ENCODE measurements at regions not wholly inside any gene's neighbourhood (a gene's known extent, or its start where the extent isn't known, plus 50 kb on each side); places are given as distances from the start of the nearest gene placed in this dataset.

DNA sequence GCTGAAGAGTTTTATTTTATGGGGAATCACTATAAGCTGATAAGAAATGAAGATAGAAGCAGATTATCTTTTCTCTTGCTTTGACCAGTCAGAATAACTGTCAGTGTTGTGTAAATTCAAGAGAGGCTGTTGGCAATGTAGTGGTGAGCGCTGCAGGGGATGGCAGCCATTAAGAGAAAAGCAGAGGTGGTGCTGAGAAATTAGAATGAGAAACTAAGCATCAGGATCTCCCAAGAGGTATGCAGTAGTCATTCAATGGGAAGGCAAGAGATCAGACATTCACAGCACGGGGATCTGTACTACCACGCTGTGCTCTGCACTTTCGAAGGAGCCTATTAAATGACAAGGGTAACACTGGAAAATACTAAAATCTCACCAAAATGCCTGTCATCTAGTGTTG, 768.5 kb upstream of the ACO1 start:
- ChIA-PET CTCF (no interaction called here), POLR2A (no interaction called here)

- CTCF ChIA-PET = no interaction called here
- POLR2A ChIA-PET = no interaction called here
Observed at GRCh38 chr9:31623511-31623910, 760.9 kb upstream of the ACO1 start.

DNA sequence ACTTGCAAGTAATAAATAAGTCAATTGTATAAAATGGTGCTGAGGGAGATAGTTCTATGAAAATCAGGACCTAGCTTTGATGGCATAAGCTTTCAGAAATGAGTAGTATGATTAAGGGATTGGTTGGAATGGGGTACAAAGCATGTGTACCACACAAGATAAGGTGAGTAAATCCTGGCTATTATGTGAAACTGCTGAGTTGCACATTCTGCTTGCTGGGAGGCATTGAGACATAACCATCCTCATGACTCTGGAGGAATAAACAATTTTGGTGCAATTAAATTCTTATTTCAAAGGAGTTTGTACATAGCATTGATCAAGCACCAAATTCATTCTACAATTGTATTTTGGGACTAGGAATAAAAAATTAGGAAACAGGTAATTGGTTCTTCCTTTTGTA, 755.2 kb upstream of the ACO1 start:
- ChIA-PET CTCF (no interaction called here), POLR2A (no interaction called here)

DNA sequence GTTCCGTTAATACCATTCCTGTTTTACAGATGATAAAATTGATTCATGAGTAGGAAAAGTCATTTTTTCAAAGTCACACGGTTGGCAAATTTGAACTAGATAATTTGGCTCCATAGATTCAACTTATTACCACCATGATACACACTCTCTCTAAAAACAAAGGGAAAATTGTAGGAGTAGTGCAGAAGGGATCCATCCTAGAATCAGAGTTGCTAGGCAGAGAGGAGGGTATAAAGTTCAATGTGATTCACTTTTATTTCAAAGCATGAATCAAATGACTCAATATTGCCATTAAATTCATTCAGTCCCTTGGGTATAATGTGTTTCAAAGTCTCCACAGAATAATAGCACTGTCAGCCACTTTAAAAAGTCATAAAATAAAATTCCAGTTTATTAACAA, 747.2 kb upstream of the ACO1 start:
- ChIA-PET CTCF (no interaction called here), POLR2A (no interaction called here)

GRCh38 chr9:31637861-31638260, 746.6 kb upstream of the ACO1 start:
- ChIA-PET POLR2A (no interaction called here), CTCF (no interaction called here)

DNA sequence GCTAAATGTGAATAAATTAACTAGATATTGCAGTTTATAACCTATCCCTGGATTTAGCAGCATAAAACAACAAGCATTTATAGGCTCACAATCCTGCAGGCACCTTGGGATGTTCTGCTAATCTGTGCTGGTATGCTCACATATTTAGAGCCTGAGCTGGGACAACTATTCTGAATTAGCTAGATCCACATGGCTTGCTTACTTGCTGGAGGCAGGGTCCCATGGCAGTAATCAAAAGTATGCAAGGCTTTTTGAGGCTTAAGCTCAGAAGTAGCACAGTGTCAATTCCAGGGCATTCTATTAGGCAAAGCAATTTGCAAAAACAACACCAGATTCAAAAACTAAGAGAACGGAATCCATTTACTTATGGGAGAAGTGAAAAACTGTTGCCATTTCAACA, 745.0 kb upstream of the ACO1 start:
- POLR2A ChIA-PET = no interaction called here
- CTCF ChIA-PET = no interaction called here

GRCh38 chr9:31669311-31669710, 715.1 kb upstream of the ACO1 start:
- ChIA-PET CTCF (interaction anchor here (0.5 kb wide), 1 partner anchor 1148 kb away, joined by 3 read pairs; no protein-coding TSS in a partner anchor), POLR2A (no interaction called here)

DNA sequence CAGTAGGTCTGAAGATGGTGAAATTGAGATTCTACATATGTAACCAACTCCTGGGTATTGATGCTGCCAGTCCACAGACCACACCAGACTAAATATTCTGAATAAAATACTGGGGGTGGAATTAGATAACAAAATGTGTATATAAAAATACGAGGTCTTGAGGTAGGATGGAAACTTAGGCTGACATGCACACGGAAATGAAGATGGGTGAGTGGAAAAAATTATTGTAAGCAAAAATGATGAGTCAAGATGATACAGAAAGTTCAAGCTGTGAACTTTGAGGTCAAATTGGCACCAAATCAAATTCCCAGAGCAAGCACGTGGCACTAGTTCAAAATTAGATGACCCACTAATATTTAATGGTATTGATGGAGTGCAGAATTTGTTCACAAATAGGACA, 713.4 kb upstream of the ACO1 start:
- ChIA-PET POLR2A (no interaction called here), CTCF (no interaction called here)

GRCh38 chr9:31674264-31674663, 710.2 kb upstream of the ACO1 start:
- CTCF ChIA-PET = no interaction called here
- POLR2A ChIA-PET = no interaction called here

DNA sequence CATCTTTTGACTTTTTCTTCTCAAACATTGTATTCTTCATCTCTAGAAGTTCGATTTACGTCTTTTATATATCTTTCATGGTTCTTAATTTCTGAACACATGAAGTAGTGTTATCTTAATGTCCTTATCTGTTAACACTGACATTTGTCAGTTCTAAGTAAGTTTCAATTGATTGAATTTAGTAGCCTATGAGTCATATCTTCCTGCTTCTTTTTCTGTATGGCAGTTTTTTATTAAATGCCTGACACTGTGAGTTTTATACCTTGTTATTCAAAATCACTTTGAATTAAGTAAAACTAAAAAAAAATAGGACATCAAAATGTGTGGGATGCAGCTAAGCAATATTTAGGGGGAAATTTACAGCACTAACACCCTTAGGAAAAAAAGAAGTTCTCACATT, 707.0 kb upstream of the ACO1 start:
- ChIA-PET POLR2A (no interaction called here), CTCF (no interaction called here)

- ChIA-PET CTCF (no interaction called here), POLR2A (no interaction called here)
Observed at GRCh38 chr9:31677877-31678276, 706.6 kb upstream of the ACO1 start.

DNA sequence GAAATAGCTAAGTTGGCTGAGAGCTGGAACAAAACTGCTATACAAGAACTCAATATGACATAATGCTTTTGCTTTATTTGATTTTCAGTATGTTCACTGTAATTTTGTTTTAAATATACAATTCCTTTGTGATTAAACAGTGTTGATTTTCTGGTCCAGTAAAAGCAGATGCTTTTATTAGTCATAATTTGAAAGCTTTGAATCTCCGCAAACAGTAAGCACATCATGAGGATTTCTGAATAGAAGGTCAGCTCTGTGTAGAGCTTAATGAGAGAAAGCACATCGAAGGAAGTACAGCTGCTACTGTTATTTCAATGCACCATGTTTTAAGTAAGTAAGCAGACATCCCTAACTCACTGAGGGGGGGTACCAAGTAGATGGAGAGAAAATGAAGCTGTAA, 701.3 kb upstream of the ACO1 start:
- ChIA-PET CTCF (no interaction called here), POLR2A (interaction anchor here (0.7 kb wide), 1 partner anchor 71 kb away, joined by 3 read pairs; no protein-coding TSS in a partner anchor)

DNA sequence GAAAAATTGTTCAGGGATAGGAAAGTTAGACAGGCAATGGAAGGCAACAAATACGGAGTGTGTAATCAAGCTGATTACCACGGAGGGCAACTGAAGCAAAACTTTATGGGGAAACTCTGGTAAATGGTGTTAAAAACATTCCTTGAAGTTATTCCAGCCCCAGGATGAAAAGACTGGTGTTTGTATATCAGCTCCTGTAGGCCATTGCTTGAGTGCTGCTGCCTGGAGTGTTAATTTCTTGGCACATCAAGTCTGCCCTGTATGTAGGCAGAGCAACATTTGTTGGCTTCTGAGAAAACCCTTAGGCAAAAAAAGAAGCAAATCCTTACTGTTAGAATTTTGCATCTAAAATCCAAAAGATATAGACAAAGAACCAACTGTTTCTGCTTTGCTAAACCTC, 686.5 kb upstream of the ACO1 start:
- ChIA-PET POLR2A (no interaction called here), CTCF (no interaction called here)

DNA sequence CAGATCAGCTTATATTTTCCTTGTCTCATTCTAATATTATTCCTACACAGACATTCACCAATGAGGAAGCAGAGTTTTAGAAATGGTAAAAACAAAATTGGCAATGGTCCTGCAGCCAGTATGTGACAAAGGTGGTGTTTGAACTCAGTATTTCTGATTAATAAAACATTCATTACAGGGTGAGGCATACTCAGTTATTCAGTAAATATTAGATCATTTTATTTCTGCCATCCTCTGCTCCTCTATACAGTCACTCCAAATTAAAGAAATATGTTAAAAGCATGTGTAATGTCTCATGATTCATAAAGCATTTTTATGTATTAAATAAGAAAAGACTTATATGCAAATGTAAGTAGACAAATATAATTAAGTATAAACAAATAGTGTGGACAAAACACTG, 684.6 kb upstream of the ACO1 start:
- CTCF ChIA-PET = no interaction called here
- POLR2A ChIA-PET = no interaction called here

GRCh38 chr9:31700252-31701045, 684.0 kb upstream of the ACO1 start:
- CTCF ChIA-PET = no interaction called here
- POLR2A ChIA-PET = no interaction called here

DNA sequence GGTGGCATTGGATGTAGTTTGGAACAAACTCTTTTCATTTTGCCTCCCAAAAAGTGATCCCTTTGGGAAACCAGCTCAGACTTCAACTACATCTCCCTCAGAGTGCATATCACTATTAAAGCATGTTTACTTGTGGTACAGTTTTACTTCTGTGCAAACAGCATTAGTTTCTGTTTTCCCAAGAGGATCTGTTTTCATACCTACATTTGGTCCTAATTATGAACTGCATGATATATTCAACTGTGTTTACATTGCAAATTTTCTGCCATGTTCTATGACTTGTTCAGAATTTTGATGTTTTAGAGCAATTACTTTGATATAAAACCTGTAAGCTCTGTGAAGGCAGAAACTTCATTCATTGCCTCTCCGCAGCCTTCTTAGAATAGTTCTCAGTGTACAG, 681.5 kb upstream of the ACO1 start:
- CTCF ChIA-PET = no interaction called here
- POLR2A ChIA-PET = no interaction called here

- CTCF ChIA-PET = no interaction called here
Observed at GRCh38 chr9:31715250-31715649, 669.2 kb upstream of the ACO1 start.

DNA sequence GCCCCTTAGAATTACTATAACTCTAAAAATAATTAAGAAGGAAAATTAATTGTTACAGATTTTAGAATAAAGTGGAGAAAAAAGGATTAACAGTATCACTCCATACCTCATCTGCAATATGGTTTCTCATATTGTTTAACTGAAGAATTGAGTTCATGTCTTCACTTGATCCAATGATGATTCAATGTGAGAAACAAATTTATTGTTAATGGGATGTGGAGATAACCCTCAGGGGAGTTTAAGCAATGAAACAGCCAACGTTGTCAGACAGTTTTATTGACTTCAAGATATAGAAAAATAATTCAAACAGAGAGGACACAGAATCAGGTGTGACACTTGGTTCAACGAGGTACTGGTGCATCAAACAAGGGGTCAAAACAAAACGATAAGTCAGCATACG, 665.2 kb upstream of the ACO1 start:
- ChIA-PET POLR2A (no interaction called here), CTCF (no interaction called here)

More at GRCh38 chr9:31715250-31715649, 669.2 kb upstream of the ACO1 start:
- POLR2A ChIA-PET = no interaction called here

GRCh38 chr9:31730398-31730797, 654.0 kb upstream of the ACO1 start:
- ChIA-PET CTCF (no interaction called here), POLR2A (no interaction called here)

DNA sequence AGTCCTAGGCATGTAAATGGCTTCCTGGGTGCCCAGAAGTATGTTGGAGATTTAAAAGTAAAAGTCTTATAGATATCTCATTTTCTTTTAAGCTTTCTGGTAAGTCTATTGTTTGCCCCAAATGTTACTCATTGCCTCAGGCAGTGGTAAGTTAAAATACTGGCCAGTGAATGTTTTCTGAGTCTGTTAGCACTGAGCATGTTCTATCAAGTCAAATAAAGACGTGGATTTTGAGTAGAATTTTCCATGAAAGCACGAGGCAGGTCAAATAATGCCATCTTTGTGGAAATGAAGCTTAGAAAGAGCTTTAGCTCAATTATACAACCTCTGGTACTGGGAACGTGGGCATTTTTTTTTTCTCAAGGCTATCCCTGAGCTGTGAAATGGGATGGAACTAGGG, 651.3 kb upstream of the ACO1 start:
- ChIA-PET POLR2A (no interaction called here), CTCF (no interaction called here)

DNA sequence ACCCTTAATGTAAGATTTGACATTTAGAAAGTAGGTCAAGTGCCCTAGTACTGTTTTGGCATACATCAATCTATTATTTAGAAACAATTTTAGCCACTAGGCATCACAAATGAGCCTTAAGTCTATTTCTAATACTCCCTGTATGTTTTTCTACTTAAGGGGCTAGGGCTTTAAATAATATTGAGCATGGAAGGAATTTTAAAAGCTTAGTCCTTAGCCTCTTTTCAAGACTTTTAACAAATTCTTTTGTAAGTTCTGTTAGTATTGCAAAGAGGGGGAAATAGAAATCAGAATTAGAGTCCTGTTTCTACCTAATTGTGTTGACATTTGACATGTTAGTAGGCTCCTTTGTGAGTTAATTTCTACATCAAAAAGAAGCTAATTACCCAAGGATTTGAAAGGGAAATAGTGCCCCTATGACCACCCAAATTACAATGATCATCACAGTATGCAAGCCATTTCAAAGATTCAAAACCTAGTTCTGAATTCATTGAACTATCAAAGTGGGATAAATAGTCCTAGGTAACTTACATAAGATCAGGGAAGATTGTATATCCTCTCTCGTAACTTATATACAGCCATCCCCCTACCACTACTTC, 647.8 kb upstream of the ACO1 start:
- CTCF ChIA-PET = no interaction called here
- POLR2A ChIA-PET = no interaction called here

DNA sequence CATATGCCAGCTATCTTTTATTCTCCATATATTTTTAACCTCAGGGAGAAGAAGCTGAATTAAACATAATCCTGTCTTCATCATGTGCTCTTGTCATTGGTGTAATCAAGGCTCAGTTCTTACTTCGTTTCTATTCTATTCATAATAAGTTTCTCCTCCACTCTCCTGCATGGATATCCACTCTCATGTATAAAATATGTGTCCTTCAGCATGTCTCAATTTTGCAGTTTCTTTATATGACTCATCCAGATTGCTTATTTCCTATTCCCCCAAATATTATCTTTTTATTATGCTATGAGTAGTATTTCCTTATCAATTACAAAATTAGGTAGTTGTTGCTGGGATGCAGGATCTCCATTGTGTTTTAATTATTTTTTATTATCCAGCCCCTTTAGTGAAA, 643.7 kb upstream of the ACO1 start:
- ChIA-PET CTCF (no interaction called here), POLR2A (no interaction called here)
